MV-4-11 (cell line): ENCODE measurements at regions not wholly inside any gene's neighbourhood (a gene's known extent, or its start where the extent isn't known, plus 50 kb on each side); places are given as distances from the start of the nearest gene placed in this dataset.
"Not testable (repeated sequence)": the region's sequence is repeated elsewhere in the genome, so short reads cannot be mapped to it uniquely, and the experiment has no call there.

Experiments used
- DNase-seq: peaks from one replicate; lab custom pipeline; 2025; lab: John Stamatoyannopoulos, UW

DNA sequence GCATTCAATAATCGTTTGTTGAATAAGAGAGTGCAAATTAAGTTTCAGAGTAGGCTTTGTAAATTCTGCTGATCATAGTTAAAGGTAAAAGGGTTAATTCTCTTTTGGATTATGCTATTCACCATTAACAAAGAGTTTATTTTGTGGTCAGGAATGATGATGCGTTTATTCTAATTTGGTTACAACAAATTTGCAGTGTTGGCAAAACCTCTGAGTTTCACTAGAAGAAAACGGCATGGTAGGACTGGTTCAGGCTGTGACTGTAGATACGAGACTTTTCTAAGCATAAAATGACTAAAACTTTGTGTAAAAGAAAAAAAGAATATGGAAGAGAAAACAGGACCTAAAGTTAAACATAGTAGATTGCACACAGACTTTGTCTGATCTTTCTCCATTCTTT lies 234.7 kb downstream of the TLR4 start:
- no peak for DNase-seq

DNA sequence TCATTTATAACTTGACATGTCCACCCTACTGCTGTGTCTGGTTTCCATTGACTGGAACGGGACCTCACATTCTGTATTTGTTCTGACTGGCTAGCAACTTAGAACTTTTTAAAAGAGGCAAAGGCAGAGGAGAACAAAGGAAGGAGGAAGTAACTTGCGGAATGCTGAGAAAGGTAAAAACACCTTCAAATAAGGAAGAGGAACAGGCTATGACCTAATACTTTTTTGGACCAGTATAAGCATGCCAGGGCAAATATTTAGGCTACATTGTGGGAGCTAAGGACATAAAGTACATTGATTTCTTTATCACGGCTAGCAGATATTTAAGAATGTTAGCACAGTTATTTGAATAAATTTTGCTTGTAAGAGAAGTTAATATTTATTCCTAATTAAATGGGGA lies 240.5 kb downstream of the TLR4 start:
- DNase-seq, result not testable (repeated sequence)

DNA sequence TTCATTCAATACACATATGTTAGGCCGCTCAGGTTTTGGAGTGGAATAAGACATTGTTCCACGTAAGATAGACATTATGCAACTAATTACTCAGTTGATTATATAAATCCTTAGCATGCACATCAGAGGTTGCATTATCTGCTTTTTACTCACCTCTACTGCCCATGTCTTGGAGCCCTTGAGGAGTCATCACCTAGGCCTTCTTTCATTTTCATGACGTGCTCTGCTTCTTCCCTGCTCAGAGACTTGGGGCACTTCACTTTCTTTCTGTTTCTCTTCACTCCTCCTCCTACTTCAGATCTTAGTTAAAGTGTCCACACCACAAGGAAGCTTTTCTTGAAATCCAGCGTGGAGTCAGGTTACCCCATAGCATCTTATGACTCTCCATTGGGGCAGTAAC lies 241.1 kb downstream of the TLR4 start:
- DNase-seq, result no peak

DNA sequence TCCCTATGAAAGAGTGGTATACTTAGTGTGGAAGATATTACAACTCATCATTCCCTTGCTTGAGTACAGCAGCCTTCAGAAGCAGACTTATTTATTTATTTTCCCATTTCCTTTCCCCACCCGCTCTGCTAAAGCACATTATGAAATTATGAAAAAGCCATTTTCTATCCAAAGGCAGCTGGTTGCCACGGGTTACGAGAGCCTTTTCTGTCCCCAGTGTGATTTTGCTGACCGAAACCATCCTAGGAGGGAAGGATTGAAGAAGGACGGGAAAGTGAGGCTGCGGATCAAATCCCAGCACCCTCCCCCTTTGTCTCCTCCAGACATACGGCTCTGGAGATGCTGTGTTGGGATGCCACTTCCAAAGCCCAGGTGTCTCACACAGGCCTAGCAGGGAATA lies 246.9 kb downstream of the TLR4 start:
- no peak for DNase-seq

GRCh38 chr9:117952581-117952980 lies 248.4 kb downstream of the TLR4 start:
- DNase-seq, result no peak

DNA sequence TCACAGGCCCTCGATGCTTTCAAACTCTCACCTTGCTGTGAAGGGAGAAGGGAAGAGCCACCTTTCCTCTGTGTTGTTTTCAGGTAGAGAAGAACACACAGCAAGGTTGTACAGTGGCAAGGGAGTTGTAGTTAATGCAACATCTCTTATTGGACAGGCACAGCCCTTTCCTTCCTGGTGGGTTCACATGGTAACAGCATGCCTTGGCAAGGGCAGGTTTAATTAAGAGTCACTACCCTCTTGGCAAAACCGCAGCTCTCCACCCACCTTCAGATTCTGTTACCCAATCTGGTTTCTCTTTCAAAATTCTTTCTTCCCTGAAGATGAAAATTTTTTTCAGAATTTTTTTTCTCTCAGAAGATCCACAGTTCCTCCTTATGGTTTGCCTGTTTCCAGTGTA lies 253.1 kb downstream of the TLR4 start:
- DNase-seq, result peak; percentile 29

GRCh38 chr9:117958726-117959125 lies 254.5 kb downstream of the TLR4 start:
- DNase-seq, result no peak

GRCh38 chr9:117963493-117964090 lies 259.4 kb downstream of the TLR4 start:
- no peak for DNase-seq

GRCh38 chr9:117970276-117971050 lies 266.3 kb downstream of the TLR4 start:
- DNase-seq, result no peak

GRCh38 chr9:117974108-117974507 lies 269.9 kb downstream of the TLR4 start:
- DNase-seq, result no peak

GRCh38 chr9:117979914-117980313 lies 275.7 kb downstream of the TLR4 start:
- DNase-seq, result no peak

GRCh38 chr9:117987945-117988344 lies 283.7 kb downstream of the TLR4 start:
- peak; percentile 70 for DNase-seq

DNA sequence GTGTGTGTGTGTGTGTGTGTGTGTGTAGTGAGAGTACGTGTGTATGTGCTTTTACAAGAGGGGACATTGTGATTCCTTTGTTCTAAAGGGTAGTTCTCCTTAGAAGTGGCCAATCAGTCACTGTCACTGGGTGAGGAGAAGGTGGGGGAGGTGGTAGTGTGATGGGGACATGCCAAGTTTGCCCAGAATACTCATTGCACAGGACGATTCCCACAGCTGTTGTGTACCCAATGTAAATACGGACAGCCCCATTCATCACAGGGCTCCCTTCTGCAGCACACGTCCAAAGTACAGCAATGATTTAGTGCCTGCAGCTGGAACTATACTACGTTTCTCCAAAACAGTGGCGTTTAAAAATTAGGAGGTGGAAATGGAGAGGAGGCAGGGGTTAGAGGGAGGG lies 287.8 kb downstream of the TLR4 start:
- DNase-seq, result no peak

DNA sequence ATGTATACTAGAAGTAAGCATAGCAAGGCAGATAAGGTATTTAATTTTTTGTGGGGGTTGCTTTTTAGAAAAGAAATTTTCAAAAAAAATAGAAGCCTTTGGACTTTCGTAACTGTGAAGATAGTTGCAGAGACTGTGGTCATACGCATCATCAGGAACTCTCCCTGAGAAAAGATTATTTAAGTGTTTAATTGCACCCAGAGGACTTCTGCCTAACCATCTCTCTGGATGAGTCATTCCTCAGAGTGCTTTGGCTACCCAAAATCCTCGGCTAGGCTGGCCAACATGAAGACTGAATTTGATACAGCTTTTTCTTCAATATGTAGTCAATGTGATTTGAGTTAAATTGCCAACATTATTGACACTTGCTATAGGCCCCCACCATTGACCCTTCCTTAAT lies 296.4 kb downstream of the TLR4 start:
- DNase-seq, result peak; percentile 66

- peak; percentile 59 for DNase-seq
Measured at GRCh38 chr9:118003240-118003639, 299.0 kb downstream of the TLR4 start.

- DNase-seq, result no peak
Measured at GRCh38 chr9:118008246-118008645, 304.0 kb downstream of the TLR4 start.

- DNase-seq, result no peak
Measured at GRCh38 chr9:118009614-118010013, 305.4 kb downstream of the TLR4 start.

GRCh38 chr9:118017607-118018122 lies 313.5 kb downstream of the TLR4 start:
- no peak for DNase-seq

- no peak for DNase-seq
Measured at GRCh38 chr9:118023644-118024043, 319.4 kb downstream of the TLR4 start.

- no peak for DNase-seq
Measured at GRCh38 chr9:118028225-118028624, 324.0 kb downstream of the TLR4 start.

GRCh38 chr9:118029425-118029824 lies 325.2 kb downstream of the TLR4 start:
- DNase-seq, result no peak

GRCh38 chr9:118034701-118035100 lies 330.5 kb downstream of the TLR4 start:
- DNase-seq, result no peak

DNA sequence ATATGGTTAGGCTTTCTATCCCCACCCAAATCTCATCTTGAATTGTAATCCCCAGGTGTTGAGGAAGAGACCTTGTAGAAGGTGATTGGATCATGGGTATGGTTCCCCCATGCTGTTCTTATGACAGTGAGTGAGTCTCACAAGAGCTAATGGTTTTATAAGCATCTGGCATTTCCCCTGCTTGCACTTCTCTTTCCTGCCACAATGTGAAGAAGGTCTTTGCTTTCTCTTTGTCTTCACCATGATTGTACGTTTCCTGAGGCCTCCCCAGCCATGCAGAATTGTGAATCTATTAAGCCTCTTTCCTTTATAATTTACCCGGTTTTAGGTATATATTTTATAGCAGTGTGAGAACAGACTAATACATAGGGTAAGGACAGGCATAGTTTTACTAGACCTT lies 334.5 kb downstream of the TLR4 start:
- no peak for DNase-seq

- no peak for DNase-seq
Measured at GRCh38 chr9:118058227-118058626, 354.0 kb downstream of the TLR4 start.
